GM12891 (cell line): ENCODE measurements at regions not wholly inside any gene's neighbourhood (a gene's known extent, or its start where the extent isn't known, plus 50 kb on each side); places are given as distances from the start of the nearest gene placed in this dataset.

ENCODE experiments used
- POLR2A ChIP-seq: IDR thresholded peaks from 2 replicates; pipeline ENCODE4 v1.6.1; 2011; ENCODE audit warnings: low read depth, low read length, control low read depth
- POLR2AphosphoS5 ChIP-seq: IDR thresholded peaks from 2 replicates; pipeline ENCODE4 v1.6.1; 2011; ENCODE audit warnings: low read depth, low read length, control low read depth
- TAF1 ChIP-seq: IDR thresholded peaks from 2 replicates; pipeline ENCODE4 v1.6.1; 2011; ENCODE audit warnings: low read depth, low read length, control low read depth

- TF ChIP-seq POLR2A (no peak), POLR2AphosphoS5 (no peak), TAF1 (no peak)
Observed at GRCh38 chr2:160649698-160650097, 156.1 kb upstream of the RBMS1 start.
